ENCODE measurements at regions not wholly inside any gene's neighbourhood (a gene's known extent, or its start where the extent isn't known, plus 50 kb on each side); places are given as distances from the start of the nearest gene placed in this dataset.

GRCh38 chr5:27773636-27774035 is 735.2 kb upstream of the CDH9 start:
- H4K20me1 ChIP-seq (replicated peaks; ENCODE audit: control insufficient read depth, extremely low read depth, insufficient read depth, low read length) = no peaks in the 10 kb centered on the region
- no peaks in the 10 kb centered on the region for H3K9me1 ChIP-seq (replicated peaks; ENCODE audit: control insufficient read depth, extremely low read depth, insufficient read depth, low read length)
- no peak overlapping the region for H2AFZ ChIP-seq (ENCODE audit: low read depth, low read length)
- no peak for FAIRE-seq
- no peak overlapping the region for H3K4me3 ChIP-seq (replicated peaks in 1 of 3; ENCODE audit: insufficient read depth in 1 of 3, low read depth in 1 of 3, low read length in 3 of 3)
- no peaks in the 10 kb centered on the region for H3K36me3 ChIP-seq (ENCODE audit: control insufficient read depth in 2 of 2, extremely low read depth in 1 of 2, insufficient read depth in 2 of 2, low read length in 2 of 2)
- ChIA-PET CTCF (no interaction called here), POLR2A (no interaction called here)
- no peak overlapping the region for H3K4me2 ChIP-seq (ENCODE audit: insufficient read depth, low read length)
- no TSS peak for BruUV-seq (replicated peaks)
- TF ChIP-seq POLR2A (IDR thresholded peaks at IDR 0.05; ENCODE audit: low read depth, low read length) (no peak), JUN (IDR thresholded peaks at IDR 0.05; ENCODE audit: borderline replicate concordance, insufficient read depth, insufficient read length, low read depth) (no peak), GATA2 (IDR thresholded peaks at IDR 0.05; ENCODE audit: insufficient read depth, insufficient read length, low read depth, low read length) (no peak), POLR2AphosphoS5 (IDR thresholded peaks at IDR 0.05; ENCODE audit: insufficient read depth, low read depth, low read length) (no peak), FOS (IDR thresholded peaks at IDR 0.05; ENCODE audit: borderline replicate concordance, insufficient read depth, low read length) (no peak), MYC (IDR thresholded peaks at IDR 0.05; ENCODE audit: low read depth, low read length) (no peak), EZH2 (IDR thresholded peaks at IDR 0.05; ENCODE audit: borderline replicate concordance, low read depth, low read length, severe bottlenecking) (no peak)
- TF ChIP-seq, protein P1, sequence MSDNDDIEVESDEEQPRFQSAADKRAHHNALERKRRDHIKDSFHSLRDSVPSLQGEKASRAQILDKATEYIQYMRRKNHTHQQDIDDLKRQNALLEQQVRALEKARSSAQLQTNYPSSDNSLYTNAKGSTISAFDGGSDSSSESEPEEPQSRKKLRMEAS (IDR thresholded peaks at IDR 0.05; ENCODE audit: insufficient read depth, insufficient read length) = no peak
- TF ChIP-seq, protein P2, sequence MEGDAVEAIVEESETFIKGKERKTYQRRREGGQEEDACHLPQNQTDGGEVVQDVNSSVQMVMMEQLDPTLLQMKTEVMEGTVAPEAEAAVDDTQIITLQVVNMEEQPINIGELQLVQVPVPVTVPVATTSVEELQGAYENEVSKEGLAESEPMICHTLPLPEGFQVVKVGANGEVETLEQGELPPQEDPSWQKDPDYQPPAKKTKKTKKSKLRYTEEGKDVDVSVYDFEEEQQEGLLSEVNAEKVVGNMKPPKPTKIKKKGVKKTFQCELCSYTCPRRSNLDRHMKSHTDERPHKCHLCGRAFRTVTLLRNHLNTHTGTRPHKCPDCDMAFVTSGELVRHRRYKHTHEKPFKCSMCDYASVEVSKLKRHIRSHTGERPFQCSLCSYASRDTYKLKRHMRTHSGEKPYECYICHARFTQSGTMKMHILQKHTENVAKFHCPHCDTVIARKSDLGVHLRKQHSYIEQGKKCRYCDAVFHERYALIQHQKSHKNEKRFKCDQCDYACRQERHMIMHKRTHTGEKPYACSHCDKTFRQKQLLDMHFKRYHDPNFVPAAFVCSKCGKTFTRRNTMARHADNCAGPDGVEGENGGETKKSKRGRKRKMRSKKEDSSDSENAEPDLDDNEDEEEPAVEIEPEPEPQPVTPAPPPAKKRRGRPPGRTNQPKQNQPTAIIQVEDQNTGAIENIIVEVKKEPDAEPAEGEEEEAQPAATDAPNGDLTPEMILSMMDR (IDR thresholded peaks at IDR 0.05; ENCODE audit: extremely low read depth in 1 of 2, insufficient read depth in 1 of 2, low read depth in 1 of 2, low read length in 2 of 2) = no peak
- intact Hi-C loops (cut with micrococcal nuclease) (no loop called here), dilution Hi-C loops (cut with MboI; ENCODE audit: extremely low pct_ligation_motif_present, low sequenced_read_pairs) (no loop called here)
- no peaks in the 10 kb centered on the region for H3K27me3 ChIP-seq (ENCODE audit: control insufficient read depth in 2 of 2, insufficient read depth in 2 of 2, low read length in 2 of 2)
- no peaks in the 10 kb centered on the region for H3K4me1 ChIP-seq (ENCODE audit: control insufficient read depth, extremely low read depth, insufficient read depth, low read length)
- H3K27ac ChIP-seq (ENCODE audit: insufficient read depth, low read depth, low read length) = no peak overlapping the region
- no peaks in the 10 kb centered on the region for H3K79me2 ChIP-seq (ENCODE audit: control insufficient read depth, insufficient read depth, low read length)
- H3K9me3 ChIP-seq (replicated peaks; ENCODE audit: control insufficient read depth, insufficient read depth, low read length) = no peaks in the 10 kb centered on the region
- H3K9ac ChIP-seq (replicated peaks; ENCODE audit: extremely low read depth, insufficient read depth, low read length) = no peak overlapping the region
- no peak for DNase-seq (ENCODE audit: low read depth, low spot score)

Data from endothelial cell of umbilical vein (primary cell).